Transverse colon (tissue), 4 donors: ENCODE measurements at regions not wholly inside any gene's neighbourhood (a gene's known extent, or its start where the extent isn't known, plus 50 kb on each side); places are given as distances from the start of the nearest gene placed in this dataset.

Experiments used
- CTCF ChIP-seq, 5 experiments: fragments of 200-600 bp in 3 of 5; fragments of 450-650 bp in 2 of 5; sonication (generic) in 3 of 5; IDR thresholded peaks; 1 replicate in 2 of 5; 2 replicates in 3 of 5; pipeline ENCODE4 v1.5.1; 2016 to 2017; ENCODE audit warnings: antibody characterized with exemption in 5 of 5, inconsistent platforms in 3 of 5, mild to moderate bottlenecking in 2 of 5, moderate library complexity in 1 of 5
- EP300 ChIP-seq: sonication (generic); formaldehyde crosslinking; IDR thresholded peaks from one replicate; pipeline ENCODE4 v1.6.1; 2017; ENCODE audit warnings: antibody characterized with exemption, low read depth
- POLR2A ChIP-seq: fragments of 450-650 bp; IDR thresholded peaks from one replicate; pipeline ENCODE4 v1.6.1; 2016; ENCODE audit warnings: antibody characterized with exemption, mild to moderate bottlenecking, moderate library complexity
- POLR2AphosphoS5 ChIP-seq, 3 donors: sonication (generic); formaldehyde crosslinking; IDR thresholded peaks; one replicate each; pipeline ENCODE4 v1.6.1; 2016; ENCODE audit warnings: antibody characterized with exemption in 3 of 3

GRCh38 chr17:34739386-34739785 lies 160.0 kb downstream of the TMEM132E start:
- TF ChIP-seq CTCF (IDR thresholded peaks at IDR 0.05) (no peak), EP300 (no peak), POLR2A (no peak), POLR2AphosphoS5 (IDR thresholded peaks at IDR 0.05) (no peak)
